OCI-LY7 (cell line): ENCODE measurements at regions not wholly inside any gene's neighbourhood (a gene's known extent, or its start where the extent isn't known, plus 50 kb on each side); places are given as distances from the start of the nearest gene placed in this dataset.

Source experiments
- BruUV-seq: library from RNA; stranded (reverse); fragments of 400-500 nt; replicated peaks from 2 replicates; lab custom pipeline; 2021; lab: Mats Ljungman, UMichigan
- CTCF ChIA-PET: fragments of 300-600 bp; sonication (Branson Sonifier 250); formaldehyde crosslinking; loops from one replicate; lab custom pipeline; 2022; ENCODE audit warnings: antibody characterized with exemption; ENCODE audit not compliant: unreplicated experiment; lab: Charles Lee
- POLR2A ChIA-PET: fragments of 300-600 bp; sonication (Branson Sonifier 250); formaldehyde crosslinking; loops from one replicate; lab custom pipeline; 2022; ENCODE audit warnings: antibody characterized with exemption; lab: Charles Lee
- DNase-seq: peaks from one replicate; pipeline ENCODE4 v3.0.0-alpha.2; 2015; ENCODE audit warnings: low spot score
- H2AFZ ChIP-seq: fragments of 200-600 bp; sonication (generic), shearing (Covaris generic); 2 replicates; pipeline ENCODE4 v1.6.1; 2014; ENCODE audit warnings: mild to moderate bottlenecking, antibody characterized with exemption, low read length, moderate library complexity
- H3K27ac ChIP-seq: fragments of 200-600 bp; sonication (generic); 2 replicates; pipeline ENCODE4 v1.5.1; 2014; ENCODE audit warnings: mixed run types, low read depth, mild to moderate bottlenecking, moderate library complexity, low read length, inconsistent platforms; ENCODE audit not compliant: poor library complexity, severe bottlenecking
- H3K36me3 ChIP-seq: fragments of 200-600 bp; sonication (generic); 2 replicates; pipeline ENCODE4 v1.6.1; 2014; ENCODE audit warnings: mild to moderate bottlenecking, antibody characterized with exemption, low read length, moderate library complexity, mixed read lengths; ENCODE audit not compliant: insufficient read depth
- H3K4me1 ChIP-seq: fragments of 200-600 bp; sonication (generic); 2 replicates; pipeline ENCODE4 v1.5.1; 2014; ENCODE audit warnings: mild to moderate bottlenecking, low read length; ENCODE audit not compliant: insufficient read depth, poor library complexity, severe bottlenecking
- H3K4me2 ChIP-seq: fragments of 200-600 bp; sonication (generic); 2 replicates; pipeline ENCODE4 v1.6.1; 2014; ENCODE audit warnings: mild to moderate bottlenecking, low read length
- H3K4me3 ChIP-seq: fragments of 200-600 bp; sonication (generic); 2 replicates; pipeline ENCODE4 v1.5.1; 2014; ENCODE audit warnings: mild to moderate bottlenecking, low read depth, low read length; ENCODE audit not compliant: poor library complexity, severe bottlenecking
- H3K79me2 ChIP-seq: fragments of 200-600 bp; sonication (generic); 2 replicates; pipeline ENCODE4 v1.6.1; 2016; ENCODE audit warnings: low read depth, mild to moderate bottlenecking, low read length, moderate library complexity, mixed read lengths; ENCODE audit not compliant: insufficient read depth
- H3K9me2 ChIP-seq: fragments of 200-600 bp; sonication (generic); 2 replicates; pipeline ENCODE4 v1.6.1; 2016; ENCODE audit warnings: mild to moderate bottlenecking, low read length, mixed read lengths; ENCODE audit not compliant: insufficient read depth
- H3K9me3 ChIP-seq: fragments of 200-600 bp; sonication (generic); 2 replicates; pipeline ENCODE4 v1.6.1; 2014; ENCODE audit warnings: mild to moderate bottlenecking, mixed run types, low read length, mixed read lengths
- H4K20me1 ChIP-seq: fragments of 200-600 bp; sonication (generic); 2 replicates; pipeline ENCODE4 v1.6.1; 2014; ENCODE audit warnings: mild to moderate bottlenecking, antibody characterized with exemption, low read length, moderate library complexity, mixed read lengths; ENCODE audit not compliant: insufficient read depth
- CTCF ChIP-seq: fragments of 200-600 bp; sonication (generic); conservative IDR thresholded peaks from 2 replicates; pipeline ENCODE4 v1.5.1; 2014; ENCODE audit warnings: mild to moderate bottlenecking, antibody characterized with exemption, low read length, moderate library complexity, mixed read lengths
- EZH2phosphoT487 ChIP-seq: fragments of 200-600 bp; sonication (generic); IDR thresholded peaks from 2 replicates; pipeline ENCODE4 v1.6.1; 2018; ENCODE audit warnings: low read depth, borderline replicate concordance, mild to moderate bottlenecking, mixed run types, antibody characterized with exemption, low read length, moderate library complexity, mixed read lengths
- intact Hi-C: fragments of 100-400 bp; cut with micrococcal nuclease; formaldehyde crosslinking; loops from one replicate; pipeline ENCODE4 v1.10.0; 2022; ENCODE audit not compliant: unreplicated experiment

DNA sequence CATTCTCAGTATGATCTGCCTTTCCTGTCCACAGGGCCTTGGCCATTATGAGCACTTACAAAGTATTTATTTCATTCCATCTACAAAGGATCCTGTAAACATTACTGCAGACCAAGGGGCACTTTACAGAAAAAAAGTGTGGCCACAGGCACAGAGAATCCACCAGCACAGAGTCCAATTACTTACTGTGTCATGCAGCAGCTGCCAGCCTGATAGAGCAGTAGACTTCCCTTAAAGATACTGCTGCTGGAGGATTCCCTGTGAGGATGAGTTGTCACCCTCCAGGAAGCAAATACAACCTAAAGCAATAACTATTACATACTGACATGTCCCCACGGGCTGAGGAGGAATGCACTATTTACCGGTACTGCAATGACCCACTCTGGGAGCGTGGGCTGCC lies 97.1 kb upstream of the COG2 start:
- H3K4me2 ChIP-seq, result no peak overlapping the region
- no peak for DNase-seq
- H3K79me2 ChIP-seq, result no peaks in the 10 kb centered on the region
- no peak for TF ChIP-seq EZH2phosphoT487
- TF ChIP-seq CTCF, result no peak
- ChIA-PET CTCF (no interaction called here), POLR2A (no interaction called here)
- no peaks in the 10 kb centered on the region; the same call in 1 of the 2 replicates for H4K20me1 ChIP-seq
- no TSS peak for BruUV-seq
- H3K4me1 ChIP-seq, result no peaks in the 10 kb centered on the region
- H3K9me2 ChIP-seq, result no peaks in the 10 kb centered on the region
- no peaks in the 10 kb centered on the region for H3K9me3 ChIP-seq
- no peak overlapping the region for H2AFZ ChIP-seq
- H3K36me3 ChIP-seq, result no peaks in the 10 kb centered on the region
- intact Hi-C loops, result no loop called here
- no peak overlapping the region for H3K4me3 ChIP-seq
- no peak overlapping the region for H3K27ac ChIP-seq

- H3K4me3 ChIP-seq, result no peak overlapping the region
- H3K4me2 ChIP-seq, result no peak overlapping the region
- no peaks in the 10 kb centered on the region for H3K4me1 ChIP-seq
- BruUV-seq, result no TSS peak
- no peaks in the 10 kb centered on the region; the same call in 1 of the 2 replicates for H4K20me1 ChIP-seq
- H3K9me3 ChIP-seq, result no peaks in the 10 kb centered on the region
- H2AFZ ChIP-seq, result no peak overlapping the region
- H3K27ac ChIP-seq, result no peak overlapping the region
- intact Hi-C loops, result no loop called here
- no peaks in the 10 kb centered on the region for H3K9me2 ChIP-seq
- no peak for DNase-seq
- no peak for TF ChIP-seq CTCF
- TF ChIP-seq EZH2phosphoT487, result no peak
- ChIA-PET CTCF (no interaction called here), POLR2A (no interaction called here)
- no peaks in the 10 kb centered on the region for H3K79me2 ChIP-seq
- no peaks in the 10 kb centered on the region for H3K36me3 ChIP-seq
Observed at GRCh38 chr1:230544758-230545157, 97.5 kb upstream of the COG2 start.

DNA sequence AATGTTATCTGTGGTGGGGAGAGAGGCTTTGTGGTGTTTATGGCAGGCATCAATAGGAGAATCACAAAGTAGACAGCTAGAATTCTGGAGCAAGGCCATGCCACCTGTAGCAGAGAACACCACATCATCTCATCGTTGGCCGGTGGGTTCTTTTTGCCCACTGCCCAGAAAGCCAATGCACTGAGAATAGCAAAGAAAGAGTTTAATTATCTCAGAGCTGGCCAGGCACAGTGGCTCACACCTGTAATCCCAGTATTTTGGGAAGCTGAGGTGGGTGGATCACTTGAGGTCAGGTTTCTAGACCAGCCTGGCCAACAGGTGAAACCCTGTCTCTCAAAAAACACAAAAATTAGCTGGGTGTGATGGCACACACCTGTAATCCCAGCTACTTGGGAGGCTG lies 99.2 kb upstream of the COG2 start:
- no peak for TF ChIP-seq EZH2phosphoT487
- H3K4me3 ChIP-seq, result no peak overlapping the region
- no peaks in the 10 kb centered on the region for H3K79me2 ChIP-seq
- CTCF ChIA-PET, result no interaction called here
- H3K9me2 ChIP-seq, result no peaks in the 10 kb centered on the region
- no peak for DNase-seq
- POLR2A ChIA-PET, result interaction anchor here (0.6 kb wide), 1 partner anchor 56 kb away, joined by 3 read pairs; no protein-coding TSS in a partner anchor
- intact Hi-C loops, result no loop called here
- H3K4me1 ChIP-seq, result no peaks in the 10 kb centered on the region
- no peaks in the 10 kb centered on the region; the same call in 1 of the 2 replicates for H4K20me1 ChIP-seq
- H3K27ac ChIP-seq, result no peak overlapping the region
- no peak overlapping the region for H2AFZ ChIP-seq
- H3K36me3 ChIP-seq, result no peaks in the 10 kb centered on the region
- H3K9me3 ChIP-seq, result no peaks in the 10 kb centered on the region
- no TSS peak for BruUV-seq
- no peak overlapping the region for H3K4me2 ChIP-seq
